DND-41 (cell line): ENCODE measurements at regions not wholly inside any gene's neighbourhood (a gene's known extent, or its start where the extent isn't known, plus 50 kb on each side); places are given as distances from the start of the nearest gene placed in this dataset.

Experiments
- CTCF ChIP-seq: IDR thresholded peaks from 2 replicates; pipeline ENCODE4 v1.5.1; 2012; ENCODE audit warnings: borderline replicate concordance, low read length, moderate library complexity, mild to moderate bottlenecking; ENCODE audit not compliant: poor library complexity, severe bottlenecking; ENCODE audit errors: extremely low read depth
- EZH2 ChIP-seq: IDR thresholded peaks from 3 replicates; pipeline ENCODE4 v1.6.1; 2012; ENCODE audit warnings: borderline replicate concordance, low read depth, mild to moderate bottlenecking, moderate library complexity, low read length, inconsistent platforms; ENCODE audit not compliant: severe bottlenecking

GRCh38 chr12:71230542-71230941 is 72.7 kb upstream of the TSPAN8 start:
- TF ChIP-seq CTCF (no peak), EZH2 (no peak)
